Stimulated activated CD4-positive, alpha-beta T cell treated with anti-CD3 and anti-CD28 coated beads, Interleukin-1b, Interleukin-23, amount 100 ng/mL, for 24 hours (primary cell): ENCODE measurements at regions not wholly inside any gene's neighbourhood (a gene's known extent, or its start where the extent isn't known, plus 50 kb on each side); places are given as distances from the start of the nearest gene placed in this dataset.
"Not testable (repeated sequence)": the region's sequence is repeated elsewhere in the genome, so short reads cannot be mapped to it uniquely, and the experiment has no call there.

Experiments used
- DNase-seq, 4 experiments: peaks; one replicate each; pipeline ENCODE4 v3.0.0-alpha.2; 2020; ENCODE audit warnings: low read depth in 4 of 4, low spot score in 1 of 4

DNA sequence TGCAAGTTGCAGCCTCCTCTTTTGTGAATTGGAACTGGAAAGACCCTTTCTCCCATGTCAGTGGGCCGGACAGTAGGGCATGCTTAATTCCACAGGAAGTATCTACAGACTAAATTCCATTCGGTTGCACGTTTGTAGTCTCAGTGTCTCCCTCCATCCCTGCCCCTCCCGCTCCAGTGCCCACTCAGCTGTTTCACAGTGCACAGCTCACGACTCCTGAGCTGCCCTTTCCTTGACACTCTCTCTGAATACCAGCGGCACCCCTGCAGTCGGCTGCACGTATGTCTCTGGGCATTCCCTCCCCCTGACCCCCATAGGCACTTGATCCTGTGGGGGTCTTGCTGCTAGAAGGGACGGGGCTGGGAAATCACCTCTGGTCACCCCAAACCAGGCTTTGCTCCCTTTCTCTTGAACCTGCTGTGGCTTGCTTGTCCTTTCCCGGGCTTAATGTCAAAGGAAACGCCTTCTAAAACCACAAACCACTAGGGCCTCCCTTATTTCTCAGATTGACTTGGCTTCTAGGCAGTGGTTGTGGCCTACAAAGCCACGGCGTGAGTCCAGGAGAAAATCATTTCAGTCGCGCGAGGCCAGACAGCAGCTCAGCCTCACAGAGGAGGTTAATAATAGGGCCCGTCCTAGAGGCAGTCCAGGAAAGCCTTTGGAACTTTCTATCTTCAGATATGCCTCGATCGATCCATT is 365.3 kb upstream of the PROX1 start:
- DNase-seq = no peak

DNA sequence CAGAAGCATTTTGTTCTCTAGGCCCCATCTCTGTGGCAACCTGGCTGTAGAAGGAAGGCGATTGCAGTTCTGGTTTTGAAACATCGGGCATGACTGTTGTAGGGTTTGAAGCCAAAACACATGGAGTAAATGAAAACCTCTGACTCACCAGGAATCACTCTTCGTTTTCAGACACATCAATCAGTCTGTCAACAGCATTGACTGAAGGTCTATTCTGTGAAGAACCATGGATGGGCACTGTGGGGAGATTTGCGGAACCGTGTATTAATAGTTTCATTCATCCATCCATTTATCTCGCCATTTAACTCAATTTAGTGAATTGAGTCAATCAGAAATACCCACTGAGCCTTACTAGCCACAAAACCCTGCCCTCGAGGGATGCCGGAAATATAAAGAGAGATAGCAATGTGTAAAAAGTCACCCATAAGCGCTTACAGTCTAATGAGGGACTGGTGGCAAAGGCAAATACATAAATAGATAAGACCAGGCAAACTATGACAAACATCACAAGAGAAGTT is 364.6 kb upstream of the PROX1 start:
- DNase-seq = no peak

DNA sequence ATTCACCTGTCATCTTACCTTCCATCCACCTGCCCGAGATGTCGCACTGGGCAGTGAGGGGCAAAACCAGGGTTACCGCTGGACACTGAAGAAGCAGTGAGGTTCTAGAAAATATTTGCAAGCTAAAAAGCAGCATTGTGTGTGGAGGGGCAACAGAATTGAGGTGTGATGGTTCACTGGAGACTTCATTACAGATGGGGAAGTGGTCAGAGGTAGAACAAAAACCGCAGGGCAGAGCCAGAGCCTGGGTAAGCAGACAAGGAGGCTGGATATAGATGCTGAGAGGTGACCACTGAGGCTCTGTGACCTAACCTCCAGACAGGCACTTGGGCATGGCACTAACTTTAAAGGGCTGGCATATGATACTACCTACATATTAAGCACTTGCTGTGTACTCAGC is 363.9 kb upstream of the PROX1 start:
- no peak for DNase-seq

DNA sequence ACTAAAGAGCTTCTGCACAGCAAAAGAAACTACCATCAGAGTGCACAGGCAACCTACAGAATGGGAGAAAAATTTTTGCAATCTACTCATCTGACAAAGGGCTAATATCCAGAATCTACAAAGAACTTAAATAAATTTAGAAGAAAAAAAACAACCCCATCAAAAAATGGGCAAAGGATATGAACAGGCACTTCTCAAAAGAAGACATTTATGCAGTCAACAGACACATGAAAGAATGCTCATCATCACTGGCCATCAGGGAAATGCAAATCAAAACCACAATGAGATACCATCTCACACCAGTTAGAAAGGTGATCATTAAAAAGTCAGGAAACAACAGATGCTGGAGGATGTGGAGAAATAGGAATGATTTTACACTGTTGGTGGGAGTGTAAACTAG is 351.0 kb upstream of the PROX1 start:
- DNase-seq = not testable (repeated sequence)

DNA sequence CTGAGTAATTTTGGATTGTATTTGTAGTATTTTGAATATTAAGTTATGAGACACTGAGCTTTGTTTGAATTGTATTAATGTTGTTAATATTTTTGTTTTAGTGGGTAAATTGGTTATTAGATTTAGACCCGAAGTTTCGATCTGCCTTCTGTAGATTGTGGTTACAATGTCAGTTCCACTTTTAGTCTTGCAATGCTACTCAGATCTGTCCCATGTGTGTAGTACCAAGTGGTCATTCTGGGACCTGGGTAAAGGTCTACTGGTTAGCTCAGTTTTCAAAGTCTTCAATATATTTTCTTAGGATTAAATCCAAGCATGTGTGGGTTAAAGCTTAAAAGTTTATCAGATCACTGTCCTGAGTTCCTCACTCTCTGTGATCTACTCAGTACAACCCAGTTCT is 346.5 kb upstream of the PROX1 start:
- DNase-seq = no peak

DNA sequence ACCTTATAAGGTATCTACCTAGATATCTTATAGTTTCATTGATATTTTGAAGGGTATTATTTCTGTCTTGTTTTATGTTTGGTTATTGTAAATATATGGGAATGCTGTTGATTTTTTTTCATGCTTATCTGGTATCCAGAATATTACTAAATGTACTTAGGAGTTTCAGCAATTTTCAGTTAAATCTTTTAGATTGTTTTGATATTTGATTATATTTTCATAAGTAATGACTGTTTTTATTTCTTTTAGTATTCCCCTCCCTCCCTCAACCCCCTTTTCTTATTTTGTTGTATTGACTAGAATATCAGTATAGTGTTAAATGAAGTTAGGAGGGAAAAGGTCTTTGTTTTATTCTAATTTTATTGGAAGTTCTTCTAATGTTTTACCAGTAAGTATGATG is 344.4 kb upstream of the PROX1 start:
- no peak for DNase-seq

DNA sequence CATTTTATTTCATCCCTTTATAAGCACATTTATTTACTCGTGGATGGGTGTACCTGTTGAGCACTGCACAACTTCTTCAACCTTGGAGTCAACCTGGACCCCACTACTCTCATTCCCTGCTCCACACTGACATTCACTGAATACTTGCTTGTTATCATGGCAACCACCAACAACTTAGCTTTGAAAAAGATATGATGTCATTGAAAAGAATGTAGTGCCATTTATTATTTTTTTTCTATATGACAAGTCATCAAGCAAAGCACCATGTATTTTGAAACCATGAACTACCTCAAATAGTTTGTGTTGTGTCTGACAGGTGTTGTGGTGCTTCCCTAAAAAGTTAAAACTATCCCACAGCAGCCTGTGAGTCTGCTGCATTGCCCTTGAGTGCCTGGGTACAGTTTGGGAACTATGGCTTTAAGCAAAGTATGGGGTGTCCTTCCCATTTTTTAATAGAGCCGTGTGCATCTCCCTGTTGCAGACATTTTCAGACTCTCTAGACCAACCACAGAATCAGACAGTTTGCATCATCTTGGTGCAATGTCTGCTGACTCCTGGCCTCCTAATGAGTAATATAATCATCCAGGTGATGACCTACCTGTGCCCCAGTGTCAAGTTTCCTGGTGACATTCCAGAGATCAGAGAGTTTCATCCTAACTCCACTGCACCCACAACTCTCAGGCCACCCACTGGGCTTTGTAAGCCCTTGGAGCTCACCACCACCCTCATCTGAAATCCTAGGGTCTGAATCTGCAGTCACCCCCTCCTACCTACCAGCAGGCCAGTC is 339.7 kb upstream of the PROX1 start:
- no peak for DNase-seq

DNA sequence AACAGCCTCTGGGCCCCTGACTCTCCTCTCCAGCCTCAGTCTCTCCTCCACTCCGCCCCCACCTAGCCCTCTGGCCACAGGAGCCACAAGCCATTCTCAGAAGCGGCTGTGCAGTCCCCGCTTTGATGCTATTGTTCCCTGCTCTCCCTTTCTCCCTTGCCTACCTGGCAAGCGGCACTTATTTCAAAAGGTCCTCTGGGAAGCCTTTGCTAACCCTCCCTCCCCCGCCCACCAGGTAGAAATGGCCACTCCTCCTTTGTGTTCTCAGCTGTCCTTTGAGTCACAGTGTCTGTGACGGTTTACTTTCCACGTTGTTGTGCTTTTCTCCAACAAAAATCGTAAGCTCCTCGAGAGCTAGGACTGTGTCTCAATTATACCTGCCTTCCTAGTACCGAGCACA is 338.4 kb upstream of the PROX1 start:
- DNase-seq = no peak

DNA sequence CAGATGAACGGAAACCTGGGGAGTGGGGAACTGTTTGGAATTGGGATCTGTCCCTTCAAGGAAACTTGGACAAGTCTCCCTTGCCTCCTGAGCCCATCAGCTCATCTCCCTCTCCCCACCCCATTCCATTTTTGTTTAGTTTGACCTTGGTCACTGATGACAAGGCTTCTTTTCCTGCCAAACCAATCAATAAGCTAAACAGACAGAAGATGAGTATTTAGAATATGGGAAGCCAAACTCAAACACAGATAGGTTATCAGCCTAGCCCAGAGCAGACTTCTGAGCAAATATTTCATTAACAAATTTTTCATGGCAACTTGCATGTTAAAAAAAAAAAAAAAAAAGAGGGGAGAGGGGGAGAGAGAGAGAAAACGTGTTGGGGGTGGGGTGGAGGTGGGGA is 337.2 kb upstream of the PROX1 start:
- DNase-seq = no peak

DNA sequence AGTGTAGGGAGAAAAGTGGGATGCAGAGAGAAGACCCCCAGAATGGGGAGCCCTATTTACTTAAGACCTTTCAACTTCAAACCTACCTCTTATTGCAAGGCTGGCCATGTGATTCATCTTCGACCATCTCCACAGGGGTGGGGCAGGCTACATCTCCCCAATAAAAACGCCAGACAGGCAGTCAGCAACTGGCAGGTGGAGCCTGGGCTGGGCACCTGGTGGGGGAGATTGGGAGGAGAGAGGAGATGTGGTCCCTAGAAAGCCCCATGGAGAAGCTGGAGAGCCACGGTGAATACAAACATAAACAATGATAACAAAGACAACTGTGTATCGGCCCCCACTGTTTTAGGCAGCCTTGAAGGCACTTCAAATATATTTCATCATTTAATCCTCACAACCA is 336.7 kb upstream of the PROX1 start:
- DNase-seq = no peak

DNA sequence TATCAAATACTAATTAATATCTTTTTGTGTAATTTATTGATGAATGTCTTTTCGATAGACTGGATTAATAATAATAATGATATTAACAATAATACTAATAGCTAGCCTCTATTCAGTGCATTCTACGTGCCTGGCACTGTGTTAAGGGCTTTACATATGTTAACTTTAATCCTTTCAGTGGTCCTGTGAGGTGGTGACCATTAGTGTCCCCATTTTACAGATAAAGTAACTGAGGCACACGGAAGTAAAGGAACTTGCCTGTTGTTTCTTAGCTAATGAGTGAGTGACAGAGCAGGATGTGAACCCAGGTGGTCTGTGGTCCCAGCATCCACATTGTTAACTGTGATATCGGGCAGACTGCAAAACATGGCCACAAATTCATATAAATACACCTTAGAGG is 335.7 kb upstream of the PROX1 start:
- no peak for DNase-seq

DNA sequence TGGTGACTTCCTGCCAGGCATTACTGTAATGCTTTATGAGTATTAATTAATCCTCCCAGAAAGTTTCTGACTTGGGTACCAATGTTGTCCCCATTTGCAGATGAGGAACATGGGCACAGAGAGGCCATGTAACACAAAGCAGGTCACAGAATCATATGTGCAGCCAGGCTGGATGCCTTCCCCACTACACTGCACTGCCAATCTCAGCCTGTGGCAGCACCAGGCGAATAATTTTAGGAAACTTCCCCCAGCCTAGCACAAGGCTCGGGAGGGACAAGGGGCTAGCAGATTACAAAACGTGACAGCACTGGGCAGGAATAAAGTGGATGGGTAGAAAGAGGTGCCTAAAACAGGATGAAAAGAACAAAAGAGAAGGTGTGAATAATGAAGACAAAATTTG is 331.7 kb upstream of the PROX1 start:
- DNase-seq = no peak

DNA sequence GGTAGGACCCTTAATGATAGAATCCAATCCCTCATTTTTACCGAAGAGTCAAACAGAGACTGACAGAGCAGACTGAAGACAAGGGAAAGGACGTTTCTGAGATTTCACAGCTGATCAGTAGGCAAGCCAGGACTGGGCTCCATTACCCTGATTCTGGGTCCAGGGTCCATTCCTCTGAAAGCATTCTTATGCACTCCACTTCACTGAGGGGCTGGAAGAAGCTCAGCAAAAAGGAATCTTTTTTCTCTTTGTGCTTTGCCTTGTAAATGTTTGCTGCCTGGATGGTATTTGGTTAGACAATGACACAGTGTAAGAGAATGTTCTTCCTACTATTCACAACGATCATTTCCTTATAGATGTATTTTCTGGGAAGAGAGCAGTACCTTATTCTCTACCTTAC is 331.3 kb upstream of the PROX1 start:
- no peak for DNase-seq

DNA sequence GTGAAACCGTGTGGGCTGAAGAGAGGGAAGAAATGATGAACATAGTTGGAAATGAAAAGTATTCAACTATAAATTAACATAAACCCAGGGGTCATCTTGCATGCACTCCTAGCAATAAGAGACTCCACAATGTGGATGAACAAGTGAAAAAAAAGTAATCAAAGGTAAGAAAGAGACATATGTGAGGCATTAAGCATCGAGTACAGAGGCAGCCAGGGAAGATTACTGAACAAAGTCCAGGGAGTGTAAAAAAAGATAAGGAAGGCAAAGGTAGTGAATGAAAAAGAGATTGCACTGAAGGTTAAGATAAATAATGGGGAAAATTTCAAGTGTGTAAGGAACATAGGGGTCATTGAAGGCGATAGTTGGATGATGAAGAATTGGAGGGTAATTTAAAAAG is 330.8 kb upstream of the PROX1 start:
- DNase-seq = no peak

DNA sequence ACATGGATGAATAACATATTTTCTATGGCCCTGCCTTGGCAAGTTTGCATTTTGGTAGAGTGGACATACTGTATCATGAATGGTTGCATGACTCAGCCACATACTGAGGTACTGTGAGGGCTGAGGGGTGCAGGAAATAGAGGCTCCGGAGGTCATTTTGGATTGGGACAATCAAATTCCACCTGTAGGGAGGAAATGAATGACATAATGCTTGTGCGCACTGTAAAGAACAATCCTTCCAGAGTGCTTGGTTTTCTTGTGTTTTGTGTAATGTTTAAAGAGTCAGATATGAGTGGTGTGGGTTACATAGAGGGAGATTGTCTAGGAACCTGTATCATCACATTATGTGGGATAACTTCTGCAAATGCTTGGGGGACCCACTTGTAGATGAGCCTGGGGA is 329.9 kb upstream of the PROX1 start:
- DNase-seq = no peak

DNA sequence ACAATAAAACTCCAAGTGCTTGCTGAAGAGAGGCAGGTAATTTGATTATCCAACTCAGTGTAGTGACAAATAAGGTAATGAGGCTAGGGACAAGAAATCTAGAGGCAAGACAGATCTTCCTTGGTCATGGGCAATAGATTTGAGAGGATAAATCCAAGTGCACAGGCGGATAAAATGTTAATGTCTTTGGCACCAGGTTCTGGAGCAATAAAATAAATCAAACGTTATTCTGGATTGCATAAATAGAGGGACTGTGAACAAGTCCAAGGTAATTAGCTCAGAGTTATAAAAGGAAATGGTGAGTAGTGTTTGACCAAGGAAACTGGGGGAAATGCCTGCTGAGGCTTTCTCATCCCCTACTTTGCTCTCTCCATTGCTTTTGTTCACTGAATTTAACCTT is 329.3 kb upstream of the PROX1 start:
- no peak for DNase-seq

DNA sequence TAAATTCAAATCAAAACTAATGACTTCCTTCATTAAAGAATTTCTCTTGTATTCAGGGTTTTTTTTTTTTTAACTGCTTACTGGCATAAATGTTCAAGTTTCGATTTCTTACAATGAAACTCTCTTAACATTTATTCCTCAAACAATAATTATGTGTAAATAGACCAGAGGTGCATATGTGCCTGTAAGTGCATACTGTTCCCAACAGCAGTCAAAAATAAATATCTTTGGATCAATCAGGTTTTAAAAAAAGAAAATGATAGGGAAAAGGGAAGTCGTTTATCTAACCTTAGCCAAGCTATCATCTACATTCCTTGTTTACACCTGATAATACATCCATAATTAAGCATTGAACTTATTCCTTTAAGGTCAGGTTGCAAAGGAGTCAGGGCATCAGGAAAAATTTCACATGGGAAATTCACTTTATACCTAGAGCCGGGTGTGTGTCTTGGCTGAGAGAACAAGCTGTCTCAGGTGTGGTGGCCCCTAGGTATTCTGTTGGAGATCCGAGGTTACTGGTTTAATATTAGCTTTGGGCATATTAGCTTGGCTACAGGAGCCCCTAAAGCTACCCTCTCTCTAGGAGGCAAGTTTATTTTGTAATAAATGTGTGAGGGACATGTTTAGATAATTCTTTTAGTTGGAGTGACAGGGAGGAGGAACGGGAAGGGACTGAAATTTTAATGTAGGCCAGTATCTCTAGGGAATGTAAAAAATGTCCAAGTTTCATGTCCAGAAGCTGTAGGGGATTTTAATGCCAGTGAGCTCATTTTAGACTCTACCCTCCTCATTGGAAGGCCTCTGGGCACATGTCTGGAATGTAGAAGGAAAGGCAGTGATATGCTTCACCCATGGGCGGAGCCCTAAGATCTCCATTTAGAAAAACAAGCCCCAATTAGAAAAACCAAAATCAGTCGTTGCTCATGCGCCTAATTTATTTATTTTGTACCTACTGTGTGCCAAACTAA is 327.9 kb upstream of the PROX1 start:
- no peak for DNase-seq

DNA sequence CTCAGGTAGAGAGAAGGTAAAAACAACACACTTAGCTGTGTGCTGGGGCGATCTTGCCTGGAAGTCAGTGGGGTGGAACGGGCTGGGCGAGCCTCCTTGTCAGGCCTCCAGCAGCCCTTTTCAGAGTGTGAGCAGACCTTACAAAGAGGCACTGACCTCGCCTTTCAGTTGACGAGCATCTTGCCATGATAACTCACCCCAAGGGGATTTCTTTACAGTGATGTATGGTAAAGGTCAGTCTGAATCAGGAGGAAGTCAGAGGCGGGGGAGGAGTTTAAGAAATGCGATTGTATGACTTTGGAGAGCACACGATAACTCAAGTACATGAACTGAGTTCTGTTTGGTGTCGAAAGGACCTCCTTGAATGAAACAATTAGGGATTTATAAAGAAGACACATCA is 326.5 kb upstream of the PROX1 start:
- DNase-seq = no peak

DNA sequence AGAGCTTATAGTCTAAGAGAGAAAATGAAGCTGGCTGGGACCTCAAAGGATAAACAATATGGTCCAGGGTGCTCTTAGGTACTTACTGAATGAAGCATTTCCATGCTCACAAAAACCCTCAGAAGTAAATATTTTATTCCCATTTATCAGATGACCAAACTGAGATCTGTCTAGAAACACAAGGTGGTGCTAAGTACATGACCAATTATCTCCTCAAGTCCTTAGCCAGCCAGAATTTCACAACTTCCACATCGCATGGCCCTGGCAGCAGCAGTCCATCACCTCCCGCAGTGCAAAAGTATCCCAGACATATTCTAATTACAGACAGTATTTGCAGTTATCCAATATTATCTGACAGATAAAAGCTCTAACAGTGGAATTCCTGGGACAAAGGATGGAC is 321.7 kb upstream of the PROX1 start:
- no peak for DNase-seq

DNA sequence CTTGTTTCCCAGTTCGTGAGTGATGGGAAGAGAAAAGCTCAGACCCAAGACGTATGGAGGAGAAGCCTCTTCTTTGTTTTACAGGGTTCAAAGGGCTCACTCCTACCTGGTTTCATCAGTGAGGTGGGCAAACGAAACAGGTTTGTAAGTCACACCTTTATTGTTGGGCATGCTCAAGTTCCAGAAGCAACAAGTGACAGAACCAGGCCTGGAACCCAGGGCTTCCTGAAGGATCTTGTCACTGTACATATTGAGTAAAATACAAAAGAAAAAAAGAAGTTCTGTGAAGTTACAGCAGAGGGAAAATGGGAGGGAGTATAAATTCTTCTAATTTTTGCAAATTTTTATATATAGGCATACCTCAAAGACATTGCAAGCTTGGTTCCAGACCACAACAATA is 320.9 kb upstream of the PROX1 start:
- no peak for DNase-seq

DNA sequence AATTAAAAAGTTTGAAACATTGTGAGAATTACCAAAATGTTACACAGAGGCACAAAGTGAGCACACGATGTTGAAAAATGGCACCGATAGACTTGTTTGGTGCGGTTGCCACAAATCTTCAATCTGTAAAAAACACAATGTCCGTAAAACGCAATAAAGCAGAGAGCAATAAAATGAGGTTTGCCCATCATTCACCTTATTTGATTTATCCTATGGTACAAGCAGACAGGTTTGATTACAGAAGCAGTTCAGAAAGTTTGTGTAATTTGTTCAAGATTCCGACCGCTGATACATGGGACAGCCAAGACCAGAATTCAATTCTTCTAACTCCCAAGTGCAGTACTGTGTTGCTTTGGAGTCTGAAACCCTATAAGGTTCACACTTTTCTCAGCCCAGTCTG is 318.3 kb upstream of the PROX1 start:
- DNase-seq = no peak
